Keratinocyte (primary cell): ENCODE measurements at regions not wholly inside any gene's neighbourhood (a gene's known extent, or its start where the extent isn't known, plus 50 kb on each side); places are given as distances from the start of the nearest gene placed in this dataset.

Experiments
- EZH2 ChIP-seq: IDR thresholded peaks from one replicate; pipeline ENCODE4 v1.6.1; 2012; ENCODE audit warnings: inconsistent platforms, mild to moderate bottlenecking, low read length, moderate library complexity
- TF ChIP-seq, protein P1 (sequence below), 3 experiments: IDR thresholded peaks in 1 of 3; conservative IDR thresholded peaks in 1 of 3; optimal IDR thresholded peaks in 1 of 3; 2 replicates in 2 of 3; 3 replicates in 1 of 3; pipeline versions ENCODE3 to v1.5.1; 2011; ENCODE audit warnings: low read length in 3 of 3, mild to moderate bottlenecking in 3 of 3, moderate library complexity in 2 of 3, control low read depth in 1 of 3, inconsistent platforms in 1 of 3; ENCODE audit not compliant: insufficient read depth in 2 of 3; ENCODE audit errors: extremely low read depth in 1 of 3

- TF ChIP-seq, protein P1, sequence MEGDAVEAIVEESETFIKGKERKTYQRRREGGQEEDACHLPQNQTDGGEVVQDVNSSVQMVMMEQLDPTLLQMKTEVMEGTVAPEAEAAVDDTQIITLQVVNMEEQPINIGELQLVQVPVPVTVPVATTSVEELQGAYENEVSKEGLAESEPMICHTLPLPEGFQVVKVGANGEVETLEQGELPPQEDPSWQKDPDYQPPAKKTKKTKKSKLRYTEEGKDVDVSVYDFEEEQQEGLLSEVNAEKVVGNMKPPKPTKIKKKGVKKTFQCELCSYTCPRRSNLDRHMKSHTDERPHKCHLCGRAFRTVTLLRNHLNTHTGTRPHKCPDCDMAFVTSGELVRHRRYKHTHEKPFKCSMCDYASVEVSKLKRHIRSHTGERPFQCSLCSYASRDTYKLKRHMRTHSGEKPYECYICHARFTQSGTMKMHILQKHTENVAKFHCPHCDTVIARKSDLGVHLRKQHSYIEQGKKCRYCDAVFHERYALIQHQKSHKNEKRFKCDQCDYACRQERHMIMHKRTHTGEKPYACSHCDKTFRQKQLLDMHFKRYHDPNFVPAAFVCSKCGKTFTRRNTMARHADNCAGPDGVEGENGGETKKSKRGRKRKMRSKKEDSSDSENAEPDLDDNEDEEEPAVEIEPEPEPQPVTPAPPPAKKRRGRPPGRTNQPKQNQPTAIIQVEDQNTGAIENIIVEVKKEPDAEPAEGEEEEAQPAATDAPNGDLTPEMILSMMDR (optimal IDR thresholded peaks at IDR 0.05 in 1 of 3, IDR thresholded peaks at IDR 0.05 in 1 of 3, conservative IDR thresholded peaks at IDR 0.05 in 1 of 3; ENCODE audit: extremely low read depth in 1 of 3, insufficient read depth in 2 of 3, low read length in 3 of 3), result no peak
- TF ChIP-seq EZH2, result no peak
These were observed 659.5 kb downstream of the TSN start for GRCh38 chr2:122414902-122415301.
